CD4-positive, alpha-beta T cell (primary cell): ENCODE measurements at regions not wholly inside any gene's neighbourhood (a gene's known extent, or its start where the extent isn't known, plus 50 kb on each side); places are given as distances from the start of the nearest gene placed in this dataset.

ENCODE experiments used
- ATAC-seq: fragments of 200-7000 bp; cut with Tn5 transposase; one replicate; pipeline ENCODE4 v1.10.0; 2022; ENCODE audit warnings: mild to moderate bottlenecking; ENCODE audit not compliant: poor library complexity
- CTCF ChIA-PET: fragments of 350-600 bp; sonication (Branson Sonifier 250); formaldehyde crosslinking; loops from one replicate; lab custom pipeline; 2021; ENCODE audit warnings: antibody characterized with exemption, inconsistent platforms; lab: Charles Lee
- POLR2A ChIA-PET: fragments of 350-600 bp; sonication (Branson Sonifier 250); formaldehyde crosslinking; loops from one replicate; lab custom pipeline; 2021; ENCODE audit warnings: antibody characterized with exemption, inconsistent platforms; lab: Charles Lee
- DNase-seq, 14 experiments: peaks; one replicate each; pipeline ENCODE4 v3.0.0-alpha.2; 2013 to 2020; ENCODE audit warnings: mixed read lengths in 2 of 14
- H3K27ac ChIP-seq, 2 donors: one replicate each; pipeline versions ENCODE4 v1.5.1 to v1.7.0; 2013; ENCODE audit warnings: low read length in 2 of 2, low read depth in 1 of 2, mild to moderate bottlenecking in 1 of 2
- H3K27me3 ChIP-seq, 2 experiments: 1 replicate in 1 of 2; 2 replicates in 1 of 2; pipeline versions ENCODE4 v1.6.1 to v1.7.0; 2013; ENCODE audit warnings: low read length in 2 of 2, control low read depth in 1 of 2, mild to moderate bottlenecking in 1 of 2, moderate library complexity in 1 of 2; ENCODE audit not compliant: insufficient read depth in 2 of 2, control insufficient read depth in 1 of 2
- H3K36me3 ChIP-seq: one replicate; pipeline ENCODE4 v1.6.1; 2013; ENCODE audit warnings: low read length, control low read depth; ENCODE audit not compliant: insufficient read depth
- H3K4me1 ChIP-seq: one replicate; pipeline ENCODE4 v1.6.1; 2013; ENCODE audit warnings: low read length, control low read depth; ENCODE audit not compliant: insufficient read depth
- H3K4me3 ChIP-seq: one replicate; pipeline ENCODE4 v1.5.1; 2013; ENCODE audit warnings: mild to moderate bottlenecking, low read length, moderate library complexity
- H3K9me3 ChIP-seq, 2 experiments: 1 replicate in 1 of 2; 2 replicates in 1 of 2; pipeline versions ENCODE4 v1.6.1 to v1.7.0; 2013; ENCODE audit warnings: low read length in 2 of 2, mild to moderate bottlenecking in 2 of 2, control low read depth in 1 of 2, moderate library complexity in 1 of 2; ENCODE audit not compliant: control insufficient read depth in 1 of 2, insufficient read depth in 1 of 2
- H3K27ac Mint-ChIP-seq: one replicate; pipeline ENCODE4 v1.8.0; 2020; ENCODE audit warnings: mixed read lengths
- H3K27me3 Mint-ChIP-seq: one replicate; pipeline ENCODE4 v1.8.0; 2021; ENCODE audit warnings: mixed read lengths
- H3K36me3 Mint-ChIP-seq: one replicate; pipeline ENCODE4 v1.8.0; 2021; ENCODE audit warnings: low read depth, mixed read lengths
- H3K4me1 Mint-ChIP-seq: one replicate; pipeline ENCODE4 v1.8.0; 2021; ENCODE audit warnings: low read depth, mixed read lengths
- H3K4me3 Mint-ChIP-seq: one replicate; pipeline ENCODE4 v1.8.0; 2020; ENCODE audit warnings: mild to moderate bottlenecking, mixed read lengths
- H3K9me3 Mint-ChIP-seq: one replicate; pipeline ENCODE4 v1.8.0; 2020; ENCODE audit warnings: mixed read lengths
- CTCF ChIP-seq: fragments of 200-600 bp; IDR thresholded peaks from one replicate; pipeline ENCODE4 v1.8.0; 2022; ENCODE audit warnings: antibody characterized with exemption, mild to moderate bottlenecking
- intact Hi-C, 2 experiments: fragments of 100-400 bp; cut with DNase I in 1 of 2; cut with micrococcal nuclease in 1 of 2; formaldehyde crosslinking; loops; one replicate each; pipeline versions ENCODE4 v1.15.1 to v1.9.0; 2023 to 2025; cut with DNase I, micrococcal nuclease

- ChIA-PET CTCF (no interaction called here), POLR2A (no interaction called here)
- H3K27ac ChIP-seq = no peak overlapping the region
- H3K4me3 ChIP-seq = no peak overlapping the region
- H3K36me3 ChIP-seq = no peaks in the 10 kb centered on the region
- Mint-ChIP-seq H3K4me1 (no peaks in the 10 kb centered on the region), H3K36me3 (no peaks in the 10 kb centered on the region), H3K27ac (no peak overlapping the region), H3K9me3 (peaks cover 6% of the 10 kb centered on the region), H3K4me3 (no peak overlapping the region), H3K27me3 (peaks cover 33% of the 10 kb centered on the region)
- DNase-seq (no peak), ATAC-seq (no peak)
- intact Hi-C loops = no loop called here
- H3K27me3 ChIP-seq = peaks cover 4 to 7% of the 10 kb centered on the region in 2 experiments
- H3K9me3 ChIP-seq = peaks cover 3 to 6% of the 10 kb centered on the region in 2 experiments
- H3K4me1 ChIP-seq = no peaks in the 10 kb centered on the region
- TF ChIP-seq CTCF = no peak
Measured at GRCh38 chr10:118454211-118454610, 112.1 kb upstream of the FAM204A start.

- H3K9me3 ChIP-seq = peaks cover 3 to 6% of the 10 kb centered on the region in 2 experiments
- peaks cover 4 to 20% of the 10 kb centered on the region in 2 experiments for H3K27me3 ChIP-seq
- Mint-ChIP-seq H3K27ac (no peak overlapping the region), H3K9me3 (peaks cover 6% of the 10 kb centered on the region), H3K27me3 (peaks cover 48% of the 10 kb centered on the region), H3K4me3 (no peak overlapping the region), H3K36me3 (no peaks in the 10 kb centered on the region), H3K4me1 (no peaks in the 10 kb centered on the region)
- no peak overlapping the region for H3K27ac ChIP-seq
- ATAC-seq (no peak), DNase-seq (no peak)
- CTCF ChIA-PET = interaction anchor here (0.8 kb wide), 1 partner anchor 26 kb away, joined by 3 read pairs; no protein-coding TSS in a partner anchor
- POLR2A ChIA-PET = no interaction called here
- no peaks in the 10 kb centered on the region for H3K36me3 ChIP-seq
- no peak for TF ChIP-seq CTCF
- H3K4me3 ChIP-seq = no peak overlapping the region
- intact Hi-C loops = no loop called here
- no peaks in the 10 kb centered on the region for H3K4me1 ChIP-seq
Measured at GRCh38 chr10:118452098-118452497, 110.0 kb upstream of the FAM204A start.

- no peaks in the 10 kb centered on the region for H3K4me1 ChIP-seq
- H3K27ac ChIP-seq = no peak overlapping the region
- Mint-ChIP-seq H3K36me3 (no peaks in the 10 kb centered on the region), H3K27me3 (peaks cover 44% of the 10 kb centered on the region), H3K4me1 (no peaks in the 10 kb centered on the region), H3K4me3 (no peak overlapping the region), H3K27ac (no peak overlapping the region), H3K9me3 (peaks cover 6% of the 10 kb centered on the region)
- ATAC-seq (no peak), DNase-seq (no peak)
- CTCF ChIA-PET = interaction anchor here (1.5 kb wide), 1 partner anchor 9 kb away, joined by 5 read pairs; no protein-coding TSS in a partner anchor
- POLR2A ChIA-PET = no interaction called here
- H3K9me3 ChIP-seq = peaks cover 3 to 6% of the 10 kb centered on the region in 2 experiments
- H3K36me3 ChIP-seq = no peaks in the 10 kb centered on the region
- no peak overlapping the region for H3K4me3 ChIP-seq
- TF ChIP-seq CTCF = no peak
- peaks cover 4 to 20% of the 10 kb centered on the region in 2 experiments for H3K27me3 ChIP-seq
- intact Hi-C loops = no loop called here
Measured at GRCh38 chr10:118449521-118449920, 107.4 kb upstream of the FAM204A start.
